Brain microvascular endothelial cell (primary cell): ENCODE measurements at regions not wholly inside any gene's neighbourhood (a gene's known extent, or its start where the extent isn't known, plus 50 kb on each side); places are given as distances from the start of the nearest gene placed in this dataset.

Experiments
- DNase-seq: peaks from one replicate; pipeline ENCODE4 v3.0.0-alpha.2; 2020
- H3K27ac ChIP-seq: fragments of 250-450 bp; sonication (Bioruptor Pico); 2 replicates; pipeline ENCODE4 v1.5.1; 2020; ENCODE audit warnings: mild to moderate bottlenecking, moderate library complexity
- H3K27me3 ChIP-seq: fragments of 250-450 bp; sonication (Bioruptor Pico); replicated peaks from 2 replicates; pipeline ENCODE4 v1.5.1; 2020; ENCODE audit warnings: mild to moderate bottlenecking
- H3K36me3 ChIP-seq: fragments of 250-450 bp; sonication (Bioruptor Pico); replicated peaks from 2 replicates; pipeline ENCODE4 v1.5.1; 2020; ENCODE audit warnings: mild to moderate bottlenecking
- H3K4me3 ChIP-seq: 2 replicates; pipeline ENCODE4 v1.5.1; 2011; ENCODE audit warnings: low read depth, mild to moderate bottlenecking, control low read depth, low read length, moderate library complexity
- CTCF ChIP-seq: IDR thresholded peaks from 2 replicates; pipeline ENCODE4 v1.5.1; 2011; ENCODE audit warnings: low read depth, mild to moderate bottlenecking, moderate library complexity, low read length, control low read depth, inconsistent platforms; ENCODE audit errors: missing control alignments
- in situ Hi-C: cut with HindIII; loops from 2 replicates; pipeline ENCODE4 v1.10.0; 2017; ENCODE audit warnings: low sequenced_read_pairs, low pct_ligation_motif_present

- Histone ChIP-seq H3K36me3 (no peaks in the 10 kb centered on the region), H3K4me3 (no peak overlapping the region), H3K27me3 (no peaks in the 10 kb centered on the region), H3K27ac (no peak overlapping the region)
- TF ChIP-seq CTCF: no peak
- no peak for DNase-seq
- in situ Hi-C loops: no loop called here
Observed at GRCh38 chr1:105838071-105838470, 1218.4 kb upstream of the PRMT6 start.

- Histone ChIP-seq H3K27ac (no peak overlapping the region), H3K4me3 (no peak overlapping the region), H3K36me3 (no peaks in the 10 kb centered on the region), H3K27me3 (no peaks in the 10 kb centered on the region)
- in situ Hi-C loops: no loop called here
- no peak for TF ChIP-seq CTCF
- no peak for DNase-seq
Observed at GRCh38 chr1:105865546-105865945, 1190.9 kb upstream of the PRMT6 start.

GRCh38 chr1:105872817-105873216, 1183.7 kb upstream of the PRMT6 start:
- DNase-seq: no peak
- no peak overlapping the region for H3K4me3 ChIP-seq
- H3K27me3 ChIP-seq: no peaks in the 10 kb centered on the region
- in situ Hi-C loops: no loop called here
- H3K27ac ChIP-seq: no peak overlapping the region
- TF ChIP-seq CTCF: no peak
- H3K36me3 ChIP-seq: no peaks in the 10 kb centered on the region

- in situ Hi-C loops: no loop called here
Observed at GRCh38 chr1:105874621-105875020, 1181.9 kb upstream of the PRMT6 start.

GRCh38 chr1:105886309-105886708, 1170.2 kb upstream of the PRMT6 start:
- Histone ChIP-seq H3K27ac (no peak overlapping the region), H3K4me3 (no peak overlapping the region), H3K36me3 (no peaks in the 10 kb centered on the region), H3K27me3 (no peaks in the 10 kb centered on the region)
- in situ Hi-C loops: no loop called here
- TF ChIP-seq CTCF: no peak
- DNase-seq: no peak

More at GRCh38 chr1:105874621-105875020, 1181.9 kb upstream of the PRMT6 start:
- no peak for TF ChIP-seq CTCF
- H3K27ac ChIP-seq: no peak overlapping the region
- H3K36me3 ChIP-seq: no peaks in the 10 kb centered on the region
- DNase-seq: no peak
- no peaks in the 10 kb centered on the region for H3K27me3 ChIP-seq
- no peak overlapping the region for H3K4me3 ChIP-seq

- in situ Hi-C loops: no loop called here
- no peak for DNase-seq
- Histone ChIP-seq H3K36me3 (no peaks in the 10 kb centered on the region), H3K27ac (no peak overlapping the region), H3K4me3 (no peak overlapping the region), H3K27me3 (no peaks in the 10 kb centered on the region)
- TF ChIP-seq CTCF: no peak
Observed at GRCh38 chr1:105891308-105891707, 1165.2 kb upstream of the PRMT6 start.
